ENCODE measurements at regions not wholly inside any gene's neighbourhood (a gene's known extent, or its start where the extent isn't known, plus 50 kb on each side); places are given as distances from the start of the nearest gene placed in this dataset.

- H3K36me3 Mint-ChIP-seq (ENCODE audit: low read depth): no peaks in the 10 kb centered on the region
- no peaks in the 10 kb centered on the region for H3K27me3 Mint-ChIP-seq
- ChIA-PET CTCF (interaction anchor here (0.8 to 3.5 kb wide), 12 partner anchors 10 to 242 kb away, joined by 3 to 84 read pairs (median 4); partner anchors contain the start of gene GCLC), POLR2A (no interaction called here)
- TF ChIP-seq, protein P1, sequence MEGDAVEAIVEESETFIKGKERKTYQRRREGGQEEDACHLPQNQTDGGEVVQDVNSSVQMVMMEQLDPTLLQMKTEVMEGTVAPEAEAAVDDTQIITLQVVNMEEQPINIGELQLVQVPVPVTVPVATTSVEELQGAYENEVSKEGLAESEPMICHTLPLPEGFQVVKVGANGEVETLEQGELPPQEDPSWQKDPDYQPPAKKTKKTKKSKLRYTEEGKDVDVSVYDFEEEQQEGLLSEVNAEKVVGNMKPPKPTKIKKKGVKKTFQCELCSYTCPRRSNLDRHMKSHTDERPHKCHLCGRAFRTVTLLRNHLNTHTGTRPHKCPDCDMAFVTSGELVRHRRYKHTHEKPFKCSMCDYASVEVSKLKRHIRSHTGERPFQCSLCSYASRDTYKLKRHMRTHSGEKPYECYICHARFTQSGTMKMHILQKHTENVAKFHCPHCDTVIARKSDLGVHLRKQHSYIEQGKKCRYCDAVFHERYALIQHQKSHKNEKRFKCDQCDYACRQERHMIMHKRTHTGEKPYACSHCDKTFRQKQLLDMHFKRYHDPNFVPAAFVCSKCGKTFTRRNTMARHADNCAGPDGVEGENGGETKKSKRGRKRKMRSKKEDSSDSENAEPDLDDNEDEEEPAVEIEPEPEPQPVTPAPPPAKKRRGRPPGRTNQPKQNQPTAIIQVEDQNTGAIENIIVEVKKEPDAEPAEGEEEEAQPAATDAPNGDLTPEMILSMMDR (IDR thresholded peaks at IDR 0.05): peak; percentile 38
- H3K9me3 Mint-ChIP-seq: no peaks in the 10 kb centered on the region
- intact Hi-C loops (cut with micrococcal nuclease): loop anchor here (5.0 to 10.0 kb wide), 2 partner anchors 58 to 210 kb away; no protein-coding TSS in a partner anchor
- H3K4me1 Mint-ChIP-seq (ENCODE audit: low read depth): peaks cover 23% of the 10 kb centered on the region
- H3K27ac Mint-ChIP-seq: peak overlapping the region; percentile 57
- ATAC-seq (peak; percentile 53), DNase-seq (peak; percentile 58)
- H3K4me3 Mint-ChIP-seq: no peak overlapping the region
Measured at GRCh38 chr6:53734473-53735299, 60.1 kb upstream of the LRRC1 start.

- TF ChIP-seq, protein P1 (IDR thresholded peaks at IDR 0.05): no peak
- H3K9me3 Mint-ChIP-seq: no peaks in the 10 kb centered on the region
- ATAC-seq: no peak
- POLR2A ChIA-PET: no interaction called here
- no peak overlapping the region for H3K27ac Mint-ChIP-seq
- no peaks in the 10 kb centered on the region for H3K36me3 Mint-ChIP-seq (ENCODE audit: low read depth)
- no peaks in the 10 kb centered on the region for H3K27me3 Mint-ChIP-seq
- no peak overlapping the region for H3K4me3 Mint-ChIP-seq
- intact Hi-C loops (cut with micrococcal nuclease): loop anchor here (10.0 kb wide), 1 partner anchor 213 kb away; no protein-coding TSS in a partner anchor
- H3K4me1 Mint-ChIP-seq (ENCODE audit: low read depth): peaks cover 25% of the 10 kb centered on the region
- CTCF ChIA-PET: interaction anchor here (6.9 kb wide), 1 partner anchor 13 kb away, joined by 104 read pairs; no protein-coding TSS in a partner anchor
- DNase-seq: no peak
Measured at GRCh38 chr6:53731866-53732636, 62.8 kb upstream of the LRRC1 start.

- no peak for DNase-seq
- Mint-ChIP-seq H3K9me3 (no peaks in the 10 kb centered on the region), H3K4me1 (ENCODE audit: low read depth) (peaks cover 25% of the 10 kb centered on the region), H3K4me3 (no peak overlapping the region), H3K27ac (no peak overlapping the region), H3K27me3 (peaks cover 1% of the 10 kb centered on the region), H3K36me3 (ENCODE audit: low read depth) (no peaks in the 10 kb centered on the region)
- ChIA-PET CTCF (interaction anchor here (0.8 to 10.5 kb wide), 8 partner anchors 9 to 247 kb away, joined by 3 to 224 read pairs (median 3); partner anchors contain the start of gene LRRC1), POLR2A (no interaction called here)
- intact Hi-C loops (cut with micrococcal nuclease): loop anchor here (10.0 kb wide), 1 partner anchor 214 kb away; no protein-coding TSS in a partner anchor
- TF ChIP-seq, protein P1 (IDR thresholded peaks at IDR 0.05): no peak
- ATAC-seq: no peak
Measured at GRCh38 chr6:53730767-53731166, 64.0 kb upstream of the LRRC1 start.

- DNase-seq (peak; percentile 70), ATAC-seq (peak; percentile 79)
- no peaks in the 10 kb centered on the region for H3K9me3 Mint-ChIP-seq
- H3K27ac Mint-ChIP-seq: no peak overlapping the region
- H3K4me1 Mint-ChIP-seq (ENCODE audit: low read depth): peaks cover 12% of the 10 kb centered on the region
- no peak overlapping the region for H3K4me3 Mint-ChIP-seq
- peaks cover 9% of the 10 kb centered on the region for H3K27me3 Mint-ChIP-seq
- H3K36me3 Mint-ChIP-seq (ENCODE audit: low read depth): no peaks in the 10 kb centered on the region
- intact Hi-C loops (cut with micrococcal nuclease): loop anchor here (2.0 to 5.0 kb wide), 2 partner anchors 76 to 236 kb away; no protein-coding TSS in a partner anchor
- CTCF ChIA-PET: interaction anchor here (0.6 to 10.5 kb wide), 79 partner anchors 8 to 594 kb away, joined by 3 to 224 read pairs (median 5); partner anchors contain the start of gene GCLC
- POLR2A ChIA-PET: interaction anchor here (1.1 kb wide), 1 partner anchor 33 kb away, joined by 5 read pairs; no protein-coding TSS in a partner anchor
- TF ChIP-seq, protein P1 (IDR thresholded peaks at IDR 0.05): peak; percentile 87
Measured at GRCh38 chr6:53728570-53729194, 63.1 kb upstream of the KLHL31 start.
